ENCODE measurements at regions not wholly inside any gene's neighbourhood (a gene's known extent, or its start where the extent isn't known, plus 50 kb on each side); places are given as distances from the start of the nearest gene placed in this dataset.

GRCh38 chr13:72029981-72030380 lies 163.0 kb upstream of the DACH1 start:
- no peak for TF ChIP-seq EZH2 (IDR thresholded peaks at IDR 0.05; ENCODE audit: low read length, unreplicated experiment)
- no peak for TF ChIP-seq EZH2phosphoT487 (IDR thresholded peaks at IDR 0.05; ENCODE audit: borderline replicate concordance, low read length)
- no peak for TF ChIP-seq CTCF (conservative IDR thresholded peaks at IDR 0.05; ENCODE audit: low read depth, low read length)
